IMR-90 (cell line): ENCODE measurements at regions not wholly inside any gene's neighbourhood (a gene's known extent, or its start where the extent isn't known, plus 50 kb on each side); places are given as distances from the start of the nearest gene placed in this dataset.

Experiments used
- ATAC-seq: fragments of 200-7000 bp; cut with Tn5 transposase; 2 replicates; pipeline ENCODE4 v1.9.1; 2020; ENCODE audit warnings: low read depth, mild to moderate bottlenecking, moderate library complexity
- BruUV-seq: library from RNA; stranded (reverse); fragments of 400-500 nt; replicated peaks from 2 replicates; lab custom pipeline; 2021; lab: Mats Ljungman, UMichigan
- CTCF ChIA-PET: fragments of 300-600 bp; formaldehyde crosslinking; extraction: SDS; loops from one replicate; lab custom pipeline; 2021; ENCODE audit warnings: antibody characterized with exemption; lab: Yijun Ruan, JAX
- POLR2A ChIA-PET: fragments of 300-600 bp; sonication (Branson Sonifier 250); formaldehyde crosslinking; loops from one replicate; lab custom pipeline; 2022; ENCODE audit warnings: antibody characterized with exemption; ENCODE audit not compliant: unreplicated experiment; lab: Charles Lee
- DNase-seq: peaks from one replicate; pipeline ENCODE4 v3.0.0; 2013
- H2AFZ ChIP-seq: replicated peaks from 2 replicates; pipeline ENCODE3; 2013; ENCODE audit warnings: low read length, mild to moderate bottlenecking; ENCODE audit not compliant: poor library complexity
- H2AK5ac ChIP-seq: 2 replicates; pipeline ENCODE4 v1.6.1; 2013; ENCODE audit warnings: low read depth, low read length, inconsistent platforms
- H2AK9ac ChIP-seq: replicated peaks from 2 replicates; pipeline ENCODE3; 2013; ENCODE audit warnings: mild to moderate bottlenecking, low read depth, low read length, moderate library complexity; ENCODE audit not compliant: poor library complexity
- H2BK120ac ChIP-seq: 2 replicates; pipeline ENCODE4 v1.6.1; 2013; ENCODE audit warnings: low read depth, low read length, inconsistent platforms
- H2BK15ac ChIP-seq: 3 replicates; pipeline ENCODE4 v1.6.1; 2013; ENCODE audit warnings: low read depth, low read length, inconsistent platforms
- H2BK20ac ChIP-seq: 2 replicates; pipeline ENCODE4 v1.6.1; 2013; ENCODE audit warnings: low read depth, mild to moderate bottlenecking, inconsistent platforms, low read length, moderate library complexity
- H2BK5ac ChIP-seq: 2 replicates; pipeline ENCODE4 v1.6.1; 2013; ENCODE audit warnings: mild to moderate bottlenecking, low read depth, low read length, inconsistent platforms; ENCODE audit not compliant: poor library complexity, severe bottlenecking
- H3K14ac ChIP-seq: replicated peaks from 2 replicates; pipeline ENCODE4 v1.6.1; 2013; ENCODE audit warnings: low read depth, low read length, inconsistent platforms
- H3K18ac ChIP-seq: 2 replicates; pipeline ENCODE4 v1.6.1; 2013; ENCODE audit warnings: low read depth, low read length, control low read depth
- H3K23ac ChIP-seq: 2 replicates; pipeline ENCODE4 v1.6.1; 2013; ENCODE audit warnings: low read depth, low read length, inconsistent platforms
- H3K27ac ChIP-seq: 2 replicates; pipeline ENCODE4 v1.5.1; 2013; ENCODE audit warnings: mild to moderate bottlenecking, control low read depth, low read length; ENCODE audit not compliant: insufficient read depth
- H3K27me3 ChIP-seq: 2 replicates; pipeline ENCODE4 v1.6.1; 2013; ENCODE audit warnings: low read length; ENCODE audit not compliant: control insufficient read depth, insufficient read depth
- H3K36me3 ChIP-seq: 2 replicates; pipeline ENCODE4 v1.6.1; 2013; ENCODE audit warnings: low read length, mixed read lengths; ENCODE audit not compliant: control insufficient read depth, insufficient read depth
- H3K4ac ChIP-seq: 2 replicates; pipeline ENCODE4 v1.6.1; 2013; ENCODE audit warnings: low read depth, low read length, inconsistent platforms
- H3K4me1 ChIP-seq: 2 replicates; pipeline ENCODE4 v1.6.1; 2013; ENCODE audit warnings: low read length, mixed read lengths; ENCODE audit not compliant: control insufficient read depth, insufficient read depth
- H3K4me2 ChIP-seq: 2 replicates; pipeline ENCODE4 v1.6.1; 2013; ENCODE audit warnings: low read depth, mild to moderate bottlenecking, control low read depth, low read length, moderate library complexity
- H3K4me3 ChIP-seq: 2 replicates; pipeline ENCODE4 v1.5.1; 2013; ENCODE audit warnings: low read depth, mild to moderate bottlenecking, control low read depth, low read length, moderate library complexity; ENCODE audit not compliant: insufficient read depth
- H3K56ac ChIP-seq: 2 replicates; pipeline ENCODE4 v1.6.1; 2013; ENCODE audit warnings: low read length, inconsistent platforms; ENCODE audit not compliant: insufficient read depth; ENCODE audit errors: extremely low read depth
- H3K79me1 ChIP-seq, 2 experiments: 2 replicates each; pipeline ENCODE4 v1.6.1; 2013; ENCODE audit warnings: low read length in 2 of 2, inconsistent platforms in 1 of 2, low read depth in 1 of 2
- H3K9ac ChIP-seq: 2 replicates; pipeline ENCODE4 v1.6.1; 2013; ENCODE audit warnings: low read depth, low read length, control low read depth
- H3K9me1 ChIP-seq: 2 replicates; pipeline ENCODE4 v1.6.1; 2013; ENCODE audit warnings: low read length, inconsistent platforms; ENCODE audit not compliant: insufficient read depth
- H3K9me3 ChIP-seq: 2 replicates; pipeline ENCODE4 v1.6.1; 2013; ENCODE audit warnings: low read length; ENCODE audit not compliant: control insufficient read depth, insufficient read depth
- H4K20me1 ChIP-seq: 2 replicates; pipeline ENCODE4 v1.6.1; 2013; ENCODE audit warnings: low read length, inconsistent platforms; ENCODE audit not compliant: insufficient read depth
- H4K5ac ChIP-seq: 2 replicates; pipeline ENCODE4 v1.6.1; 2013; ENCODE audit warnings: mild to moderate bottlenecking, low read depth, low read length, control low read depth
- H4K8ac ChIP-seq, 2 experiments: 2 replicates each; pipeline ENCODE4 v1.6.1; 2013; ENCODE audit warnings: low read depth in 2 of 2, low read length in 2 of 2, control low read depth in 1 of 2, inconsistent platforms in 1 of 2
- H4K91ac ChIP-seq: 2 replicates; pipeline ENCODE4 v1.6.1; 2013; ENCODE audit warnings: low read depth, low read length, inconsistent platforms; ENCODE audit not compliant: insufficient read depth
- BHLHE40 ChIP-seq: fragments of 150-350 bp; IDR thresholded peaks from 2 replicates; pipeline ENCODE4 v1.6.1; 2016; ENCODE audit warnings: mild to moderate bottlenecking, low read depth, low read length
- CEBPB ChIP-seq: IDR thresholded peaks from 2 replicates; pipeline ENCODE4 v1.6.1; 2012; ENCODE audit warnings: low read depth, low read length, improper control_type of control experiment
- ELK1 ChIP-seq: fragments of 150-350 bp; IDR thresholded peaks from 2 replicates; pipeline ENCODE4 v1.6.1; 2016; ENCODE audit warnings: low read depth, mild to moderate bottlenecking, low read length, moderate library complexity, borderline replicate concordance
- FOS ChIP-seq: fragments of 150-350 bp; IDR thresholded peaks from 2 replicates; pipeline ENCODE4 v1.6.1; 2016; ENCODE audit warnings: low read depth, low read length
- MAFK ChIP-seq: IDR thresholded peaks from 2 replicates; pipeline ENCODE4 v1.6.1; 2012; ENCODE audit warnings: low read depth, low read length, improper control_type of control experiment
- MAZ ChIP-seq: IDR thresholded peaks from 2 replicates; pipeline ENCODE4 v1.6.1; 2012; ENCODE audit warnings: low read depth, mild to moderate bottlenecking, low read length, improper control_type of control experiment, moderate library complexity, borderline replicate concordance
- MXI1 ChIP-seq: IDR thresholded peaks from 2 replicates; pipeline ENCODE4 v1.6.1; 2012; ENCODE audit warnings: low read depth, mild to moderate bottlenecking, low read length, moderate library complexity, borderline replicate concordance
- NFE2L2 ChIP-seq: fragments of 150-350 bp; IDR thresholded peaks from 2 replicates; pipeline ENCODE4 v1.6.1; 2016; ENCODE audit warnings: low read depth, mild to moderate bottlenecking, low read length
- POLR2A ChIP-seq: IDR thresholded peaks from 2 replicates; pipeline ENCODE4 v1.6.1; 2012; ENCODE audit warnings: mild to moderate bottlenecking, low read depth, low read length
- RAD21 ChIP-seq: IDR thresholded peaks from 2 replicates; pipeline ENCODE4 v1.6.1; 2012; ENCODE audit warnings: low read length, improper control_type of control experiment
- RCOR1 ChIP-seq: IDR thresholded peaks from 2 replicates; pipeline ENCODE4 v1.6.1; 2012; ENCODE audit warnings: mild to moderate bottlenecking, low read length, improper control_type of control experiment; ENCODE audit not compliant: insufficient replicate concordance
- RFX5 ChIP-seq: IDR thresholded peaks from 2 replicates; pipeline ENCODE4 v1.8.0; 2012; ENCODE audit warnings: low read depth, mild to moderate bottlenecking, low read length, moderate library complexity
- SMC3 ChIP-seq: fragments of 150-350 bp; IDR thresholded peaks from 2 replicates; pipeline ENCODE4 v1.6.1; 2016; ENCODE audit warnings: low read depth, mild to moderate bottlenecking, antibody characterized with exemption, low read length, moderate library complexity
- WGBS, 2 experiments: methylation state at CpG; one replicate each; pipeline versions ENCODE4 v1.1.5 to v1.1.7; 2013; ENCODE audit warnings: missing lambda C conversion rate in 2 of 2; ENCODE audit not compliant: insufficient read length in 1 of 2; ENCODE audit errors: extremely low coverage in 2 of 2; 5-methylcytosine and 5-hydroxymethylcytosine counted together
- dilution Hi-C: fragments of 300-500 bp; cut with HindIII; formaldehyde crosslinking; loops from one replicate; pipeline ENCODE4 v1.14.3; 2018; ENCODE audit warnings: low sequenced_read_pairs; ENCODE audit not compliant: unreplicated experiment
- in situ Hi-C: fragments of 300-500 bp; cut with MboI; formaldehyde crosslinking; loops from 3 replicates; pipeline ENCODE4 v1.14.3; 2019; ENCODE audit warnings: low sequenced_read_pairs, inconsistent platforms, mixed read lengths
- intact Hi-C: fragments of 100-400 bp; cut with micrococcal nuclease; formaldehyde crosslinking; loops from 2 replicates; pipeline ENCODE4 v1.10.0; 2022
- TF ChIP-seq, protein P1 (sequence below): fragments of 150-350 bp; IDR thresholded peaks from 2 replicates; pipeline ENCODE4 v1.6.1; 2017; ENCODE audit warnings: mild to moderate bottlenecking, antibody characterized with exemption, low read length, low read depth
- TF ChIP-seq, protein P2 (sequence below): conservative IDR thresholded peaks from 2 replicates; pipeline ENCODE4 v1.5.1; 2012; ENCODE audit warnings: mild to moderate bottlenecking, low read depth, low read length, improper control_type of control experiment

DNA sequence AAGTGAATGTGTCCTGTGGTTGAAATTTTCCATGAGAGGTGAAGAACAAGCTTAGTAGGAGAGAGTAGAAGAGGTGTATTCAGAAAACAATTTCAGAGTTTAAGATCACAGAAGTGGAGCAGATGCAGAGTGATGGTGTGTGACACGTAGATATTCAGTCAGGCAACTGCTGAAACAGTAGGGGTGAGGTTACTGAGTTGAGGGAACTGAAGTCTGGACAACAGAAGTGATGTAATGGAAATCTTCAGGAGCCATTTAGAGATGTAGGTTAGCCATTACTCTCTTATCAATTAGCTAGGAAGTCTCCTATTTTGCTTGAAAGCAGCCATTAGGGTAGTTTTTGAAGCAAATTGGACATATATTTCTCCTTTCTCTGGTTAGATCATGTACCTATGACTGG, 584.4 kb downstream of the PKHD1 start:
- H2AFZ ChIP-seq: no peak overlapping the region
- ATAC-seq (no peak), DNase-seq (no peak)
- H3K27me3 ChIP-seq: no peaks in the 10 kb centered on the region
- in situ Hi-C loops (no loop called here), dilution Hi-C loops (no loop called here), intact Hi-C loops (no loop called here)
- H3K56ac ChIP-seq: no peak overlapping the region
- no peak overlapping the region for H2AK9ac ChIP-seq
- no peak overlapping the region for H2AK5ac ChIP-seq
- H3K79me1 ChIP-seq: no peaks in the 10 kb centered on the region
- H2BK20ac ChIP-seq: no peak overlapping the region
- ChIA-PET POLR2A (no interaction called here), CTCF (interaction anchor here (0.7 kb wide), 1 partner anchor 1333 kb away, joined by 3 read pairs; no protein-coding TSS in a partner anchor)
- no TSS peak for BruUV-seq
- H3K23ac ChIP-seq: no peak overlapping the region
- no peak overlapping the region for H3K27ac ChIP-seq
- no peak overlapping the region for H3K4me3 ChIP-seq
- H3K9me3 ChIP-seq: no peaks in the 10 kb centered on the region
- no peak overlapping the region for H3K14ac ChIP-seq
- H4K91ac ChIP-seq: no peak overlapping the region
- no peak overlapping the region for H3K4me2 ChIP-seq
- H3K9me1 ChIP-seq: no peaks in the 10 kb centered on the region
- no peak overlapping the region for H4K8ac ChIP-seq
- no peak for TF ChIP-seq POLR2A
- TF ChIP-seq NFE2L2: no peak
- TF ChIP-seq FOS: no peak
- TF ChIP-seq, protein P1, sequence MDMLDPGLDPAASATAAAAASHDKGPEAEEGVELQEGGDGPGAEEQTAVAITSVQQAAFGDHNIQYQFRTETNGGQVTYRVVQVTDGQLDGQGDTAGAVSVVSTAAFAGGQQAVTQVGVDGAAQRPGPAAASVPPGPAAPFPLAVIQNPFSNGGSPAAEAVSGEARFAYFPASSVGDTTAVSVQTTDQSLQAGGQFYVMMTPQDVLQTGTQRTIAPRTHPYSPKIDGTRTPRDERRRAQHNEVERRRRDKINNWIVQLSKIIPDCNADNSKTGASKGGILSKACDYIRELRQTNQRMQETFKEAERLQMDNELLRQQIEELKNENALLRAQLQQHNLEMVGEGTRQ: no peak
- TF ChIP-seq MXI1: no peak
- TF ChIP-seq CEBPB: no peak
- TF ChIP-seq SMC3: no peak
- TF ChIP-seq RAD21: no peak
- no peak for TF ChIP-seq RFX5
- TF ChIP-seq RCOR1: no peak
- no peak for TF ChIP-seq ELK1
- TF ChIP-seq BHLHE40: no peak
- no peak for TF ChIP-seq MAFK
- no peak for TF ChIP-seq MAZ
- TF ChIP-seq, protein P2, sequence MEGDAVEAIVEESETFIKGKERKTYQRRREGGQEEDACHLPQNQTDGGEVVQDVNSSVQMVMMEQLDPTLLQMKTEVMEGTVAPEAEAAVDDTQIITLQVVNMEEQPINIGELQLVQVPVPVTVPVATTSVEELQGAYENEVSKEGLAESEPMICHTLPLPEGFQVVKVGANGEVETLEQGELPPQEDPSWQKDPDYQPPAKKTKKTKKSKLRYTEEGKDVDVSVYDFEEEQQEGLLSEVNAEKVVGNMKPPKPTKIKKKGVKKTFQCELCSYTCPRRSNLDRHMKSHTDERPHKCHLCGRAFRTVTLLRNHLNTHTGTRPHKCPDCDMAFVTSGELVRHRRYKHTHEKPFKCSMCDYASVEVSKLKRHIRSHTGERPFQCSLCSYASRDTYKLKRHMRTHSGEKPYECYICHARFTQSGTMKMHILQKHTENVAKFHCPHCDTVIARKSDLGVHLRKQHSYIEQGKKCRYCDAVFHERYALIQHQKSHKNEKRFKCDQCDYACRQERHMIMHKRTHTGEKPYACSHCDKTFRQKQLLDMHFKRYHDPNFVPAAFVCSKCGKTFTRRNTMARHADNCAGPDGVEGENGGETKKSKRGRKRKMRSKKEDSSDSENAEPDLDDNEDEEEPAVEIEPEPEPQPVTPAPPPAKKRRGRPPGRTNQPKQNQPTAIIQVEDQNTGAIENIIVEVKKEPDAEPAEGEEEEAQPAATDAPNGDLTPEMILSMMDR: no peak
- no peak overlapping the region for H3K9ac ChIP-seq
- H3K18ac ChIP-seq: no peak overlapping the region
- H2BK15ac ChIP-seq: no peak overlapping the region
- H3K4me1 ChIP-seq: no peaks in the 10 kb centered on the region
- no peaks in the 10 kb centered on the region for H4K20me1 ChIP-seq
- no peak overlapping the region for H3K4ac ChIP-seq
- H2BK120ac ChIP-seq: no peak overlapping the region
- no peaks in the 10 kb centered on the region for H3K36me3 ChIP-seq
- no peak overlapping the region for H4K5ac ChIP-seq
- H2BK5ac ChIP-seq: no peak overlapping the region
- WGBS, 2 experiments: 0% methylated on average over 1 of the region's 1 CpG; no CpG with 5 or more reads in 1 of the 2 experiments
